Stimulated activated CD4-positive, alpha-beta T cell treated with anti-CD3 and anti-CD28 coated beads, Interleukin-4, amount 100 ng/mL, for 48 hours (primary cell): ENCODE measurements at regions not wholly inside any gene's neighbourhood (a gene's known extent, or its start where the extent isn't known, plus 50 kb on each side); places are given as distances from the start of the nearest gene placed in this dataset.
"Not testable (repeated sequence)": the region's sequence is repeated elsewhere in the genome, so short reads cannot be mapped to it uniquely, and the experiment has no call there.

Experiments used
- DNase-seq, 2 donors: peaks; one replicate each; pipeline ENCODE4 v3.0.0-alpha.2; 2020; ENCODE audit warnings: low read depth in 2 of 2

- not testable (repeated sequence) for DNase-seq
These were observed 116.6 kb upstream of the MBNL1 start for GRCh38 chr3:152151877-152152765.

- DNase-seq: not testable (repeated sequence)
These were observed 115.6 kb upstream of the MBNL1 start for GRCh38 chr3:152153115-152153514.

- DNase-seq: no peak
These were observed 113.3 kb upstream of the MBNL1 start for GRCh38 chr3:152155246-152156020.

- DNase-seq: no peak
These were observed 111.8 kb upstream of the MBNL1 start for GRCh38 chr3:152156880-152157279.

- DNase-seq: no peak
These were observed 111.4 kb upstream of the MBNL1 start for GRCh38 chr3:152157337-152157736.

- DNase-seq: no peak
These were observed 109.4 kb upstream of the MBNL1 start for GRCh38 chr3:152159328-152159727.

- DNase-seq: no peak
These were observed 108.2 kb upstream of the MBNL1 start for GRCh38 chr3:152160350-152161011.

- DNase-seq: no peak
These were observed 96.3 kb upstream of the MBNL1 start for GRCh38 chr3:152172460-152172859.

- DNase-seq: no peak
These were observed 95.1 kb upstream of the MBNL1 start for GRCh38 chr3:152173627-152174026.

- DNase-seq: no peak
These were observed 93.7 kb upstream of the MBNL1 start for GRCh38 chr3:152174876-152175527.

GRCh38 chr3:152175528-152175889, 93.2 kb upstream of the MBNL1 start:
- DNase-seq: no peak

GRCh38 chr3:152176241-152176640, 92.5 kb upstream of the MBNL1 start:
- DNase-seq: no peak

- DNase-seq: no peak
These were observed 91.7 kb upstream of the MBNL1 start for GRCh38 chr3:152176998-152177397.

- DNase-seq: no peak
These were observed 91.0 kb upstream of the MBNL1 start for GRCh38 chr3:152177757-152178156.

GRCh38 chr3:152183473-152183872, 85.3 kb upstream of the MBNL1 start:
- peak; percentile 36 to 43 for DNase-seq

GRCh38 chr3:152184971-152185686, 83.6 kb upstream of the MBNL1 start:
- DNase-seq: no peak

GRCh38 chr3:152185891-152186630, 82.7 kb upstream of the MBNL1 start:
- DNase-seq: no peak

- no peak for DNase-seq
These were observed 78.0 kb upstream of the MBNL1 start for GRCh38 chr3:152190636-152191183.

- DNase-seq: no peak
These were observed 76.7 kb upstream of the MBNL1 start for GRCh38 chr3:152192050-152192449.
